Bronchial epithelial cell (primary cell): ENCODE measurements at regions not wholly inside any gene's neighbourhood (a gene's known extent, or its start where the extent isn't known, plus 50 kb on each side); places are given as distances from the start of the nearest gene placed in this dataset.

Experiments
- DNase-seq: peaks from one replicate; pipeline ENCODE4 v3.0.0-alpha.2; 2010; ENCODE audit warnings: low read depth
- FAIRE-seq: peaks from 2 replicates; lab custom pipeline; 2011; peaks lifted over from hg19 to GRCh38; lab: Jason Lieb, UNC
- H3K27me3 ChIP-seq: 2 replicates; pipeline ENCODE4 v1.5.1; 2011; ENCODE audit warnings: low read length; ENCODE audit not compliant: control insufficient read depth, insufficient read depth
- H3K36me3 ChIP-seq: 2 replicates; pipeline ENCODE4 v1.5.1; 2011; ENCODE audit warnings: low read length; ENCODE audit not compliant: control insufficient read depth, insufficient read depth
- H3K4me3 ChIP-seq: 2 replicates; pipeline ENCODE4 v1.5.1; 2011; ENCODE audit warnings: mild to moderate bottlenecking, low read depth, low read length, control low read depth
- CTCF ChIP-seq: IDR thresholded peaks from 2 replicates; pipeline ENCODE4 v1.5.1; 2011; ENCODE audit warnings: mild to moderate bottlenecking, moderate library complexity, low read length, control low read depth, inconsistent platforms; ENCODE audit not compliant: insufficient read depth, severe bottlenecking

- Histone ChIP-seq H3K27me3 (no peaks in the 10 kb centered on the region), H3K4me3 (no peak overlapping the region), H3K36me3 (no peaks in the 10 kb centered on the region)
- FAIRE-seq = no peak
- DNase-seq = no peak
- no peak for TF ChIP-seq CTCF
These were observed 424.9 kb upstream of the MYT1L start for GRCh38 chr2:2755990-2756389.

- no peak for TF ChIP-seq CTCF
- no peak overlapping the region for H3K4me3 ChIP-seq
- DNase-seq = no peak
- no peak for FAIRE-seq
- no peaks in the 10 kb centered on the region for H3K36me3 ChIP-seq
- H3K27me3 ChIP-seq = no peaks in the 10 kb centered on the region
These were observed 423.9 kb upstream of the MYT1L start for GRCh38 chr2:2754940-2755339.

GRCh38 chr2:2751715-2752315 is 420.7 kb upstream of the MYT1L start:
- FAIRE-seq = no peak
- Histone ChIP-seq H3K4me3 (no peak overlapping the region), H3K27me3 (no peaks in the 10 kb centered on the region), H3K36me3 (no peaks in the 10 kb centered on the region)
- no peak for DNase-seq
- no peak for TF ChIP-seq CTCF

GRCh38 chr2:2750867-2751714 is 420.0 kb upstream of the MYT1L start:
- no peak for FAIRE-seq
- no peak for TF ChIP-seq CTCF
- no peak for DNase-seq
- no peaks in the 10 kb centered on the region for H3K36me3 ChIP-seq
- H3K27me3 ChIP-seq = no peaks in the 10 kb centered on the region
- H3K4me3 ChIP-seq = no peak overlapping the region

GRCh38 chr2:2749206-2749598 is 418.1 kb upstream of the MYT1L start:
- no peaks in the 10 kb centered on the region for H3K27me3 ChIP-seq
- FAIRE-seq (no peak), DNase-seq (no peak)
- H3K36me3 ChIP-seq = no peaks in the 10 kb centered on the region
- no peak for TF ChIP-seq CTCF
- no peak overlapping the region for H3K4me3 ChIP-seq
